T-helper 22 cell (primary cell): ENCODE measurements at regions not wholly inside any gene's neighbourhood (a gene's known extent, or its start where the extent isn't known, plus 50 kb on each side); places are given as distances from the start of the nearest gene placed in this dataset.
"Not testable (repeated sequence)": the region's sequence is repeated elsewhere in the genome, so short reads cannot be mapped to it uniquely, and the experiment has no call there.

ENCODE experiments used
- DNase-seq: peaks from one replicate; pipeline ENCODE4 v3.0.0-alpha.2; 2020; ENCODE audit warnings: low read depth

DNA sequence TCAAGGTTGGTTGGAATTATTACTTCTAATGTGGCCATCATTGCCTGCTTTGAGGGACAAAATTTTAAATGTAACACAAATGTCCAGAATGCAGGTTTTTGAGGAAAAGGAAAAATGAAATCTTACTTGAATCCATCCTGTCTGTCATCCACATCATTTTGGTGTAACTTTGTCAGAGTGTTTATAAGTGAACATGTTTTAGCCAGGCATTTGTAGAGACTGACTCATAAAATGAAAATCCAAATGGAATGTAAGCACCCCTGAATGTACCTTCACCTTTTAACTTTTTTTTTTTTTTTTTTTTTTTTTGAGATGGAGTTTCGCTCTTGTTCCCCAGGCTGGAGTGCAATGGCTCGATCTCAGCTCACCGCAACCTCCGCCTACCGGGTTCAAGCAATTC, 141.8 kb upstream of the BNIP2 start:
- DNase-seq, result no peak

DNA sequence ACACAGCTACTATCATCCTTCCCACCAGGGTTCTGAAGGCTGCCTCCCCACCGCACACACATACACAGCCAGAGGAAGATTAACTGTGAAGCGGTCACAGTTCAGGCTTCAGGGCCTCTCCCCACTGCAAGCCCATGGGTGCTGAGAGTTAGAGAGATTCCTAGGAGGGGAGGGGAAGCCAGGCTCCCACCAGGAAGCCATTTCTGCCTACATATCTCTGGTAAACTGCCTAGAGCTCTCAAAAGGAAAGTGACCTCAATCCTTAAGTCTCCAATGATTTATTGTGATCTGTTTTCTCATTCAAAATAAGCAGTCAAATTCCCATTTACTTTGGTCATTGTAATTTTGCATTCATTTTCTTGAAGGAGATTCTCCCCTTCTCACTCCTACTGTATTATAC, 141.0 kb upstream of the BNIP2 start:
- no peak for DNase-seq

- no peak for DNase-seq
Observed at GRCh38 chr15:59828861-59829260, 139.7 kb upstream of the BNIP2 start.

DNA sequence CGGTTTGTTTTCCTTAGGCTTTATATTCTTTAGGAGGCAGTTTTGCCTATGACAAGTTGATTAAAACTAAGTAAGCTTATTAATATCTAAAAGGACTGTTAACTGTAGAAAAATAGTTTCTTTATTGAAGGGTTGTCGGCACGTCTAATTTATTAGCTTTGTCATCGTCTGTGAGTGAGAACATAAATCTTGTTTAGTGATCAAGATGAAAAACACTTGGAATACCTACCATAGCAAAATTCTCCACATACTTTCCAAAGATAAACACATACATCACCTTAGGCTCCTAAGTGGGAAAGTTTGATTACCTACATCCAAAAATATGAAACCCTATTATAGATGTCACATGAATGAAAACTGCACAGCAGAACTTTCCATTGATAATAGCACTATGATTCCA, 139.1 kb upstream of the BNIP2 start:
- no peak for DNase-seq

DNA sequence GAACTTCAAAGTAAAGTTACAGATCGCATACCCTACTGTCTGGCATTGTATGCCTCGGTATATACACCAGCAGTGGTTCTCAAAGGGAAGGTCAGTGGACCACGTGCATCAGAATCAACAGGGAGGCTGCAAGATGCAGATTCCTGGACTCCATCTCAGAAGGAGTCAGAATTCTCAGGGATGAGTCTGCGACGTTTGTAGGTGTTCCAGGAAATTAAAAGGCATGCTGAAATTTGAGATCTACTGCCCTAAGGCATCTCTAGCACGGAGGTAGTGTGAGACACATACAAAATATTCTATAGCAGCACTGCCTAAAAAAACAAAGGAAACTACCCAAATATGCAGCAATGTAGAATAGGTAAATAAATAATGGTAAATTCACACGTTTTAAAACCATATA, 136.8 kb upstream of the BNIP2 start:
- no peak for DNase-seq

GRCh38 chr15:59821286-59821685, 132.2 kb upstream of the BNIP2 start:
- DNase-seq, result no peak

- DNase-seq, result no peak
Observed at GRCh38 chr15:59819092-59819491, 130.0 kb upstream of the BNIP2 start.

- DNase-seq, result no peak
Observed at GRCh38 chr15:59818336-59818735, 129.2 kb upstream of the BNIP2 start.

DNA sequence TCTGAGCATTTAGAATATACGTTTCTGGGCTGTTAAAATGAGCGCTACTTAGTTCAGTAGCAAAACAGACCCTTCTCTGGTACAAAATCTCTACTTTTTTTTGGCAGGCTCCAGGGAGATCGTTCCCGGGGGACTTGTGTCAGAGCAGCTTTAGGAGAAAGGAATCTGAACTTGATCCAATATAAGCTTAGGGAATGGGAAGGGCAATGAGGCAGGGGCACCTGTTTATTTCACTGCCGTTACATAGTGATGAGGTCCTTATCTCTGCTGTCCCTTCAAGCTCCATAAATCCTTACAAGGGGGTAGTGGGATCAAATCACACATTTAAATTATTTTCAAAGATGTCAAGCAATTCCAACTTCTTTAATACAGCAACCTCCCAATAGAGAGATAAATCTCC, 128.7 kb upstream of the BNIP2 start:
- no peak for DNase-seq

GRCh38 chr15:59817053-59817452, 127.9 kb upstream of the BNIP2 start:
- no peak for DNase-seq

GRCh38 chr15:59814409-59814808, 125.3 kb upstream of the BNIP2 start:
- peak; percentile 4 for DNase-seq

DNA sequence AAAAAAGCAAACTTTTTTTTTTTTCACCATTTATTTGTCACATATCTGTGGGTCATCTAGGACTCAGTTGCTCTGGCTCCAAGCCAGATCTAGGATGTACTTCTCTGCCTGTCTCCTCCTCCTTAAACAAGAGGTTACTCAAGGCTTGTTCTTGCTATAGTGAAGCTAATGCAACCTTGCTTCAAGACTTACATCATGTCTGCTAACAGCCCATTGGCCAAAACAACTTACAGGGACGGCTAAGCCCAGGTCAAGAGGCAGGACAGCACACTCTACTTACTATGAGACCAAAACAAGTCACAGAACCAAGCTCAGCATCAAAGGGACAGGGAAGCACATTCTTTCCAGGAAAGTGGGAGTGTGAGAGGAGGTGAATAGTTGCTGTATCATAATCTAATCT, 123.8 kb upstream of the BNIP2 start:
- no peak for DNase-seq

- DNase-seq, result no peak
Observed at GRCh38 chr15:59812250-59812870, 123.2 kb upstream of the BNIP2 start.

DNA sequence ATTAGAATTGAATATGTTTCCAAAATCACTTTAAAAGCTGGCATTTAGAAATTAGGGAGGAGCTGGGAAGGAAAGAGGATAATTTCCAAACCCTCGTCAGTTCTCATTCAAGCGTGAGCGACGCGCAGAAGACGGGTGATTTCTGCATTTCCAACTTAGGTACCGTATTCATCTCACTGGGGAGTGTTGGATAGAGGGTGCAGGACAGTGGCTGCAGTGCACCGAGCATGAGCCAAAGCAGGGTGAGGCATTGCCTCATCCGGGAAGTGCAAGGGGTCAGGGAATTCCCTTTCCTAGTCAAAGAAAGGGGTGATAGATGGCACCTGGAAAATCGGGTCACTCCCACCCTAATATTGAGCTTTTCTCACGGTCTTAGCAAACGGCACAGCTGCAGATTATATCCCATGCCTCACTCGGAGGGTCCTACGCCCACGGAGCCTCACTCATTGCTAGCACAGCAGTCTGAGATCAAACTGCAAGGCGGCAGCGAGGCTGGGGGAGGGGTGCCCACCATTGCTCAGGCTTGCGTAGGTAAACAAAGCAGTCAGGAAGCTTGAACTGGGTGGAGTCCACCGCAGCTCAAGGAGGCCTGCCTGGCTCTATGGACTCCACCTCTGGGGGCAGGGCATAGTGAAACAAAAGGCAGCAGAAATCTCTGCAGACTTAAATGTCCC, 114.3 kb upstream of the BNIP2 start:
- peak; percentile 51 for DNase-seq

DNA sequence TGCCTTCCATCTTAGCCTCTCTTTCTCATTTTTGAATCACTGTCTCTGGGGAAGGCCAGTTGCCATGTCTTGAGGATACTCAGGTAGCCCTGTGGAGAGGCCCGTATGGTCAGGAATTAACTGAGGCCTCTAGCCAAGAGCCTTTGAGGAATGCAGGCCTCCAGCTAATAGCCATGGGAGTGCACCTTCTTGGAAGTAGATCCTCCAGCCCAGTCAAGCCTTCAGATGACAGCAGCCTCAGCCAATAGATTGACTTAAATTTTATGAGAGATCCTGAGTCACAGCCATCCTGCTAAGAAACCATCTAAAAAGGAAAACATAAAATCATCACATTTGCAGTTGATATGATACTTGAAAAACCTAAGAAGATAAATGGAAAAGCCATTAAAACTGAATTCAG, 112.5 kb upstream of the BNIP2 start:
- DNase-seq, result no peak

DNA sequence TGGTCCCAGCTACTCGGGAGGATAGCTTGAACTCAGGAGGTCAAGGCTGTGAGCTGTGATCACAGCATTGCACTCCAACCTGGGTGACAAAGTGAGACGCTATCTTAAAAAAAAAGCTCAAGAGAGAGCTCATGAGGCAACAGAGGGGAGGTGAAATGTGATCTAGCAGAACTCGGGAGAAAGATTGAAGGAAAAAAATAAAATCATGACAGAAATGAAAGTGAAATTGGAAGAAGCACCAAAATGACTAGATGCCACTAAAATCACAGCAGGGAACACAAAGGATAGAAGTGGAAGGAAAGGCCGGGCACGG, 109.4 kb upstream of the BNIP2 start:
- no peak for DNase-seq

- no peak for DNase-seq
Observed at GRCh38 chr15:59797756-59798604, 108.9 kb upstream of the BNIP2 start.

GRCh38 chr15:59794229-59794886, 105.2 kb upstream of the BNIP2 start:
- DNase-seq, result no peak

DNA sequence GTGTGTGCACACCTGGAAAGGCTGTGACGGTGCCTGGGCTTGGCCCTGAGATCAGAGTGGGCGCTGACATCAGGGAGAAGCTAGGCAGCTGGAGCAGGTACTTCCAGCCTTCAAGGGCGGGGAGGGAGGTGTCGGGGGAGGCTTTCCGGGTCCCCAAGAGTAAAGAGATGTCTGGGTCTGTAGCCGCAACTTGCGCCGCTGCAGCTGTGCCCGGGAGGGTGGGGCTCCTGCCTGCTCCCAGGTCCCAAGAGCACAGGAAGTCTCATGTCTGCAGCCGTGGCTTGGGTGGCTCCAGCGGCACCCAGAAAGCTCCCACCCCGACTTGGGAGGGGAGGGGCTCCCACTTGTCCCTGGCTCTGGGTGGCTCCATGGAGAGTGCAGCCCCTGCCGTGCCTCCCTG, 103.2 kb upstream of the BNIP2 start:
- peak; percentile 2 for DNase-seq

- DNase-seq, result no peak
Observed at GRCh38 chr15:59791755-59792154, 102.6 kb upstream of the BNIP2 start.

GRCh38 chr15:59791079-59791478, 102.0 kb upstream of the BNIP2 start:
- no peak for DNase-seq

GRCh38 chr15:59786466-59786865, 97.3 kb upstream of the BNIP2 start:
- DNase-seq, result not testable (repeated sequence)

DNA sequence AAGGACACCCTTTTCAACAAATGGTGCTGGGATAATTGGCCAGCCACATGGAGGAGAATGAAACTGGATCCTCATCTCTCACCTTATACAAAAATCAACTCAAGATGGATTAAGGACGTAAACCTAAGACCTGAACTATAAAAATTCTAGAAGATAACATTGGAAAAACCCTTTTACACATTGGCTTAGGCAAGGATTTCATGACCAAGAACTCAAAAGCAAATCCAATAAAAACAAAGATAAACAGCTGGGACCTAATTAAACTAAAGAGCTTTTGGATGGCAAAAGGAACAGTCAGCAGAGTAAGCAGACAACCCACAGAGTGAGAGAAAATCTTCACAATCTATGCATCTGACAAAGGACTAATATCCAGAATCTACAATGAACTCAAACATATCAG, 96.9 kb upstream of the BNIP2 start:
- DNase-seq, result not testable (repeated sequence)
